Stimulated activated naive CD8-positive, alpha-beta T cell treated with anti-CD3 and anti-CD28 coated beads, Interleukin-15, Interleukin-2, amounts not matched to agents 100 ng/mL and 50 ng/mL, for 24 hours (primary cell): ENCODE measurements at regions not wholly inside any gene's neighbourhood (a gene's known extent, or its start where the extent isn't known, plus 50 kb on each side); places are given as distances from the start of the nearest gene placed in this dataset.

Experiments used
- H3K27ac Mint-ChIP-seq: one replicate; pipeline ENCODE4 v1.8.0; 2021; ENCODE audit warnings: mild to moderate bottlenecking, mixed read lengths
- H3K27me3 Mint-ChIP-seq: one replicate; pipeline ENCODE4 v1.8.0; 2021; ENCODE audit warnings: mixed read lengths
- H3K36me3 Mint-ChIP-seq: one replicate; pipeline ENCODE4 v1.8.0; 2021; ENCODE audit warnings: low read depth, mixed read lengths
- H3K4me1 Mint-ChIP-seq: one replicate; pipeline ENCODE4 v1.8.0; 2021; ENCODE audit warnings: low read depth, mixed read lengths
- H3K4me3 Mint-ChIP-seq: one replicate; pipeline ENCODE4 v1.8.0; 2021; ENCODE audit warnings: mild to moderate bottlenecking, mixed read lengths
- H3K9me3 Mint-ChIP-seq: one replicate; pipeline ENCODE4 v1.8.0; 2021; ENCODE audit warnings: mixed read lengths

GRCh38 chr6:90788781-90789180, 201.9 kb upstream of the MAP3K7 start:
- Mint-ChIP-seq H3K4me1 (no peaks in the 10 kb centered on the region), H3K27ac (no peak overlapping the region), H3K27me3 (peaks cover 3% of the 10 kb centered on the region), H3K4me3 (no peak overlapping the region), H3K36me3 (no peaks in the 10 kb centered on the region), H3K9me3 (no peaks in the 10 kb centered on the region)

GRCh38 chr6:90787446-90787845, 200.6 kb upstream of the MAP3K7 start:
- Mint-ChIP-seq H3K4me1 (no peaks in the 10 kb centered on the region), H3K36me3 (no peaks in the 10 kb centered on the region), H3K9me3 (no peaks in the 10 kb centered on the region), H3K4me3 (no peak overlapping the region), H3K27me3 (peaks cover 7% of the 10 kb centered on the region), H3K27ac (no peak overlapping the region)

GRCh38 chr6:90780778-90781177, 193.9 kb upstream of the MAP3K7 start:
- no peak overlapping the region for H3K4me3 Mint-ChIP-seq
- H3K4me1 Mint-ChIP-seq, result no peaks in the 10 kb centered on the region
- H3K9me3 Mint-ChIP-seq, result no peaks in the 10 kb centered on the region
- H3K36me3 Mint-ChIP-seq, result no peaks in the 10 kb centered on the region
- peaks cover 13% of the 10 kb centered on the region for H3K27me3 Mint-ChIP-seq
- no peak overlapping the region for H3K27ac Mint-ChIP-seq

- Mint-ChIP-seq H3K9me3 (no peaks in the 10 kb centered on the region), H3K27ac (no peak overlapping the region), H3K36me3 (no peaks in the 10 kb centered on the region), H3K4me3 (no peak overlapping the region), H3K27me3 (peaks cover 17% of the 10 kb centered on the region), H3K4me1 (no peaks in the 10 kb centered on the region)
Observed at GRCh38 chr6:90780141-90780540, 193.3 kb upstream of the MAP3K7 start.

GRCh38 chr6:90778417-90779203, 191.7 kb upstream of the MAP3K7 start:
- Mint-ChIP-seq H3K36me3 (no peaks in the 10 kb centered on the region), H3K27ac (no peak overlapping the region), H3K4me1 (no peaks in the 10 kb centered on the region), H3K27me3 (peaks cover 17% of the 10 kb centered on the region), H3K4me3 (no peak overlapping the region), H3K9me3 (no peaks in the 10 kb centered on the region)

GRCh38 chr6:90770778-90771177, 183.9 kb upstream of the MAP3K7 start:
- Mint-ChIP-seq H3K27ac (no peak overlapping the region), H3K4me3 (no peak overlapping the region), H3K9me3 (no peaks in the 10 kb centered on the region), H3K4me1 (no peaks in the 10 kb centered on the region), H3K36me3 (no peaks in the 10 kb centered on the region), H3K27me3 (peaks cover 11% of the 10 kb centered on the region)

- H3K27me3 Mint-ChIP-seq, result peaks cover 7% of the 10 kb centered on the region
- no peaks in the 10 kb centered on the region for H3K4me1 Mint-ChIP-seq
- H3K9me3 Mint-ChIP-seq, result no peaks in the 10 kb centered on the region
- H3K36me3 Mint-ChIP-seq, result no peaks in the 10 kb centered on the region
- H3K27ac Mint-ChIP-seq, result no peak overlapping the region
- H3K4me3 Mint-ChIP-seq, result no peak overlapping the region
Observed at GRCh38 chr6:90765895-90766294, 179.0 kb upstream of the MAP3K7 start.

- no peaks in the 10 kb centered on the region for H3K36me3 Mint-ChIP-seq
- H3K27ac Mint-ChIP-seq, result no peak overlapping the region
- no peaks in the 10 kb centered on the region for H3K9me3 Mint-ChIP-seq
- no peaks in the 10 kb centered on the region for H3K4me1 Mint-ChIP-seq
- H3K4me3 Mint-ChIP-seq, result no peak overlapping the region
- peaks cover 7% of the 10 kb centered on the region for H3K27me3 Mint-ChIP-seq
Observed at GRCh38 chr6:90765491-90765890, 178.6 kb upstream of the MAP3K7 start.

- Mint-ChIP-seq H3K4me1 (no peaks in the 10 kb centered on the region), H3K27me3 (peaks cover 11% of the 10 kb centered on the region)
Observed at GRCh38 chr6:90764001-90764400, 177.1 kb upstream of the MAP3K7 start.

GRCh38 chr6:90759664-90760063, 172.8 kb upstream of the MAP3K7 start:
- no peak overlapping the region for H3K27ac Mint-ChIP-seq
- no peak overlapping the region for H3K4me3 Mint-ChIP-seq
- no peaks in the 10 kb centered on the region for H3K4me1 Mint-ChIP-seq
- H3K27me3 Mint-ChIP-seq, result peaks cover 18% of the 10 kb centered on the region
- H3K9me3 Mint-ChIP-seq, result no peaks in the 10 kb centered on the region
- H3K36me3 Mint-ChIP-seq, result no peaks in the 10 kb centered on the region

More at GRCh38 chr6:90764001-90764400, 177.1 kb upstream of the MAP3K7 start:
- H3K9me3 Mint-ChIP-seq, result no peaks in the 10 kb centered on the region
- no peaks in the 10 kb centered on the region for H3K36me3 Mint-ChIP-seq
- H3K27ac Mint-ChIP-seq, result no peak overlapping the region
- H3K4me3 Mint-ChIP-seq, result no peak overlapping the region

GRCh38 chr6:90758741-90759140, 171.9 kb upstream of the MAP3K7 start:
- Mint-ChIP-seq H3K4me1 (no peaks in the 10 kb centered on the region), H3K27me3 (peaks cover 18% of the 10 kb centered on the region), H3K27ac (no peak overlapping the region), H3K4me3 (no peak overlapping the region), H3K36me3 (no peaks in the 10 kb centered on the region), H3K9me3 (no peaks in the 10 kb centered on the region)

- Mint-ChIP-seq H3K36me3 (no peaks in the 10 kb centered on the region), H3K4me1 (no peaks in the 10 kb centered on the region)
Observed at GRCh38 chr6:90753820-90754643, 167.2 kb upstream of the MAP3K7 start.

GRCh38 chr6:90739802-90740201, 152.9 kb upstream of the MAP3K7 start:
- Mint-ChIP-seq H3K4me3 (no peak overlapping the region), H3K27me3 (peaks cover 5% of the 10 kb centered on the region), H3K36me3 (no peaks in the 10 kb centered on the region), H3K27ac (no peak overlapping the region), H3K4me1 (no peaks in the 10 kb centered on the region), H3K9me3 (no peaks in the 10 kb centered on the region)

More at GRCh38 chr6:90753820-90754643, 167.2 kb upstream of the MAP3K7 start:
- Mint-ChIP-seq H3K4me3 (no peak overlapping the region), H3K9me3 (no peaks in the 10 kb centered on the region), H3K27ac (no peak overlapping the region), H3K27me3 (peaks cover 20% of the 10 kb centered on the region)

GRCh38 chr6:90739339-90739738, 152.5 kb upstream of the MAP3K7 start:
- Mint-ChIP-seq H3K4me3 (no peak overlapping the region), H3K9me3 (no peaks in the 10 kb centered on the region), H3K27me3 (peaks cover 3% of the 10 kb centered on the region), H3K4me1 (no peaks in the 10 kb centered on the region), H3K27ac (no peak overlapping the region), H3K36me3 (no peaks in the 10 kb centered on the region)

GRCh38 chr6:90730151-90730673, 143.3 kb upstream of the MAP3K7 start:
- Mint-ChIP-seq H3K4me3 (no peak overlapping the region), H3K36me3 (no peaks in the 10 kb centered on the region), H3K27me3 (peaks cover 8% of the 10 kb centered on the region), H3K27ac (no peak overlapping the region), H3K9me3 (no peaks in the 10 kb centered on the region), H3K4me1 (no peaks in the 10 kb centered on the region)
